Peyer's patch (tissue), 4 donors: ENCODE measurements at regions not wholly inside any gene's neighbourhood (a gene's known extent, or its start where the extent isn't known, plus 50 kb on each side); places are given as distances from the start of the nearest gene placed in this dataset.

Source experiments
- DNase-seq, 3 donors: peaks; one replicate each; pipeline ENCODE4 v3.0.0-alpha.2; 2017 to 2019
- H3K27ac ChIP-seq, 4 donors: fragments of 200-600 bp; sonication (generic); one replicate each; pipeline ENCODE4 v1.5.1; 2016 to 2019
- H3K27me3 ChIP-seq, 2 donors: fragments of 200-600 bp; sonication (generic); one replicate each; pipeline ENCODE4 v1.5.1; 2019
- H3K36me3 ChIP-seq, 3 donors: fragments of 200-600 bp; sonication (generic); one replicate each; pipeline ENCODE4 v1.5.1; 2016 to 2019
- H3K4me1 ChIP-seq, 4 donors: fragments of 200-600 bp; sonication (generic); one replicate each; pipeline ENCODE4 v1.5.1; 2016 to 2019
- H3K4me3 ChIP-seq, 4 donors: fragments of 200-600 bp; sonication (generic); 1 replicate in 3 of 4; 2 replicates in 1 of 4; pipeline ENCODE4 v1.5.1; 2016 to 2019; ENCODE audit warnings: mild to moderate bottlenecking in 1 of 4
- H3K9me3 ChIP-seq, 4 donors: fragments of 200-600 bp; sonication (generic); one replicate each; pipeline ENCODE4 v1.5.1; 2016 to 2019; ENCODE audit warnings: mild to moderate bottlenecking in 1 of 4
- POLR2A ChIP-seq, 2 donors: fragments of 450-650 bp; IDR thresholded peaks; one replicate each; pipeline ENCODE4 v1.5.1; 2017; ENCODE audit warnings: antibody characterized with exemption in 2 of 2, mild to moderate bottlenecking in 2 of 2, moderate library complexity in 2 of 2
- TF ChIP-seq, protein P1 (sequence below), 6 experiments: fragments of 450-650 bp in 4 of 6; fragments of 200-600 bp in 2 of 6; sonication (generic) in 1 of 6; IDR thresholded peaks; one replicate each; pipeline ENCODE4 v1.5.1; 2017 to 2019; ENCODE audit warnings: antibody characterized with exemption in 6 of 6, mild to moderate bottlenecking in 3 of 6, moderate library complexity in 1 of 6

DNA sequence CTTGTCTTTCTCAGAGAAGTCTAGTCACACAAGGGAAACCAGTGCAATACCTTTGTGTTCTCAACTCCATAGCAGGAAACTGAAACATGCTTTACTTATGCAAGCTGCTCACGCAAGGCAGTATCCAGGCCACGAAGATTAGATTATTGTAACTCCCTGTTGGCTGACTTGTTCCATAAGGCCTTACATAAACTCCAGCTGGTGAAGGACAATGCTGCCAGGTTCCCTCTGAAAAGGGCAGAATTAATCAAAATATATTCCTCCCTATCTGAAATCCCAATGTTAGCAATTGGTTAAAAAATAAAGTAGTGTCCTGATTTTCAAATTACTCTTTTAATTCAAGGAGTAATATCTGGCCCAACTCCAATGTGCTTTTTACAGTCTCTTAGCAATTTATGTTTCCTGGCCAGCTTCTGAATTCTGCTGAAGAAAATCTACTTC is 966.6 kb downstream of the HACE1 start:
- no peak for TF ChIP-seq POLR2A (IDR thresholded peaks at IDR 0.05)
- TF ChIP-seq, protein P1, sequence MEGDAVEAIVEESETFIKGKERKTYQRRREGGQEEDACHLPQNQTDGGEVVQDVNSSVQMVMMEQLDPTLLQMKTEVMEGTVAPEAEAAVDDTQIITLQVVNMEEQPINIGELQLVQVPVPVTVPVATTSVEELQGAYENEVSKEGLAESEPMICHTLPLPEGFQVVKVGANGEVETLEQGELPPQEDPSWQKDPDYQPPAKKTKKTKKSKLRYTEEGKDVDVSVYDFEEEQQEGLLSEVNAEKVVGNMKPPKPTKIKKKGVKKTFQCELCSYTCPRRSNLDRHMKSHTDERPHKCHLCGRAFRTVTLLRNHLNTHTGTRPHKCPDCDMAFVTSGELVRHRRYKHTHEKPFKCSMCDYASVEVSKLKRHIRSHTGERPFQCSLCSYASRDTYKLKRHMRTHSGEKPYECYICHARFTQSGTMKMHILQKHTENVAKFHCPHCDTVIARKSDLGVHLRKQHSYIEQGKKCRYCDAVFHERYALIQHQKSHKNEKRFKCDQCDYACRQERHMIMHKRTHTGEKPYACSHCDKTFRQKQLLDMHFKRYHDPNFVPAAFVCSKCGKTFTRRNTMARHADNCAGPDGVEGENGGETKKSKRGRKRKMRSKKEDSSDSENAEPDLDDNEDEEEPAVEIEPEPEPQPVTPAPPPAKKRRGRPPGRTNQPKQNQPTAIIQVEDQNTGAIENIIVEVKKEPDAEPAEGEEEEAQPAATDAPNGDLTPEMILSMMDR (IDR thresholded peaks at IDR 0.05) = no peak
- Histone ChIP-seq H3K4me1 (no peaks in the 10 kb centered on the region), H3K4me3 (no peak overlapping the region), H3K9me3 (no peaks in the 10 kb centered on the region), H3K36me3 (no peaks in the 10 kb centered on the region), H3K27ac (no peak overlapping the region), H3K27me3 (no peaks in the 10 kb centered on the region)
- no peak for DNase-seq

DNA sequence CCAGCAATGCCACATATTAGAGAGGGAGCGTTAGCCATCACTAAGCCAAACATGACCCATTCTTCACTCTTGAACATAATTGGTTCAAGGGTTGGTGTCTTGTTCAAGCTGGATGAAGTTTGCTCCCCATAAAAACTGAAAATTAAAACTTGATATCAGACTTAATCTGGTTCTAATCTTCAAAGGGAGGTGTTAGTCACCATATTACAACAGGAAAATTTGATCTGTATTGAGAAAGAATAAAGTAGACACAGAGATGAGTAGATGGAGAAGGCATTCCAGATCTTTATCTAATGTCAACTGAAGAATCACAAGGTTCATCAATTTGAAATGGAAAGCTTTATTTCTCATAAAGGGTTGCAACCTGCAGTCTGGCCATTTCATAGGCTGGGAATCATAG is 972.8 kb downstream of the HACE1 start:
- H3K27me3 ChIP-seq = no peaks in the 10 kb centered on the region
- no peaks in the 10 kb centered on the region for H3K36me3 ChIP-seq
- no peaks in the 10 kb centered on the region for H3K9me3 ChIP-seq
- H3K4me1 ChIP-seq = no peaks in the 10 kb centered on the region
- no peak overlapping the region for H3K4me3 ChIP-seq
- TF ChIP-seq POLR2A (IDR thresholded peaks at IDR 0.05) = no peak
- TF ChIP-seq, protein P1 (IDR thresholded peaks at IDR 0.05) = no peak
- no peak overlapping the region for H3K27ac ChIP-seq
- DNase-seq = no peak

DNA sequence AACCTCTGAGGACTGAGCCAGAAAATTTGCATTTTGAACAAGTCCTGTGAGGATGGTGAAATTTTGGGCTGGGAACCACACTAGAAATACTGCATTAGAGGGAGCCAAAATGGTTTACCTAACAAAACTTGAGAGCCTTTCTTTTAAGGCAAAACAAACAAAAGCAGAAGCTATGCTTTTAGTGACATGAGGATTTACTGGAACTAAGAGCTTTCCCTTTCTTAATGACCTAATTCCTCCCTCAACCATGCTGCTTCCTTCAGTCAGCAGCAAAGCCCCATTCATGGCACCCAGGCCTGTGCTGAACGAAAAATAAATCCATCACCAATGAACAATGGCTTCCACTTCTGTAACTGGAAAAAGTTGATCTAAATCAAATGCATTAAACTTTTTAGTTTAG is 974.3 kb downstream of the HACE1 start:
- no peaks in the 10 kb centered on the region for H3K9me3 ChIP-seq
- no peaks in the 10 kb centered on the region for H3K27me3 ChIP-seq
- DNase-seq = no peak
- H3K4me1 ChIP-seq = no peaks in the 10 kb centered on the region
- no peak overlapping the region for H3K27ac ChIP-seq
- no peak overlapping the region for H3K4me3 ChIP-seq
- no peak for TF ChIP-seq POLR2A (IDR thresholded peaks at IDR 0.05)
- TF ChIP-seq, protein P1 (IDR thresholded peaks at IDR 0.05) = no peak
- H3K36me3 ChIP-seq = no peaks in the 10 kb centered on the region

DNA sequence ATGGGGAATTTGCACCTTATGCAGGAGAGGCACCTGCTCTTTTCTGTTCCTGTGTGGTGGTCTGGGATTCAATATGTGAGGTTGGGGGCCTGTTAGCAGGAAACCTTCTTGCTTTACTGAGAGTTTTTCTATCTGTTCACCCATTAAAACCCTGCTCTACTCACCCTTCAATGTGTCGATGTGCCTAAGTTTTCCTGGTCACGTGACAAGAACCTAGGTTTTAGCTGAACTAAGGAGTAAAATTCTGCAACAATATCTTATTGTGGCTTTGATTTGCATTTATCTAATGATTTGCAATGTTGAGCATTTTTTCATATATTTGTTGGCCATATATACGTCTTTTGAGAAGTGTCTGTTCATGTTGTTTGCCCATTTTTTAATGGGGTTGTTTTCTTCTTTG is 979.9 kb downstream of the HACE1 start:
- Histone ChIP-seq H3K4me1 (no peaks in the 10 kb centered on the region), H3K4me3 (no peak overlapping the region), H3K27ac (no peak overlapping the region), H3K27me3 (no peaks in the 10 kb centered on the region), H3K9me3 (no peaks in the 10 kb centered on the region), H3K36me3 (no peaks in the 10 kb centered on the region)
- TF ChIP-seq, protein P1 (IDR thresholded peaks at IDR 0.05) = no peak
- no peak for TF ChIP-seq POLR2A (IDR thresholded peaks at IDR 0.05)
- no peak for DNase-seq

DNA sequence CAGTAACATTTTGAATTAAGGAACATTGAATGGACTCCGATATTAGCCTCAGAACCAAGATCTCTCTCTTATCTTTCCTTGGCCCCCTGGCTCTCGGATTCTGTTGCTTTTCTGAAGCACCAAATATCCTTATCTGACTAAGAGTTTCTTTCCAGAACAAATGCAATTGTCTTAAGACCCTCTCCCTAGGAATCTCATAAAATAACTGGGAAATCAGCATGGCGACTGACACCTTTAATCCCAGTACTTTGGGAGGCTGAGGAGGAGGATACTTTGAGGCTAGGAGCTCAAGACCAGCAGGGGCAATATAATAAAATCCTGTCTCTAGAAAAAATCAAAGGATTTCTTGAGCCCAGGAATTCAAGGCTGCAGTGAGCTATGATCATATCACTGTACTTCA is 984.5 kb downstream of the HACE1 start:
- H3K9me3 ChIP-seq = no peaks in the 10 kb centered on the region
- no peak overlapping the region for H3K27ac ChIP-seq
- no peak for TF ChIP-seq POLR2A (IDR thresholded peaks at IDR 0.05)
- TF ChIP-seq, protein P1 (IDR thresholded peaks at IDR 0.05) = no peak
- no peak for DNase-seq
- no peaks in the 10 kb centered on the region for H3K36me3 ChIP-seq
- H3K27me3 ChIP-seq = no peaks in the 10 kb centered on the region
- no peak overlapping the region for H3K4me3 ChIP-seq
- no peaks in the 10 kb centered on the region for H3K4me1 ChIP-seq

DNA sequence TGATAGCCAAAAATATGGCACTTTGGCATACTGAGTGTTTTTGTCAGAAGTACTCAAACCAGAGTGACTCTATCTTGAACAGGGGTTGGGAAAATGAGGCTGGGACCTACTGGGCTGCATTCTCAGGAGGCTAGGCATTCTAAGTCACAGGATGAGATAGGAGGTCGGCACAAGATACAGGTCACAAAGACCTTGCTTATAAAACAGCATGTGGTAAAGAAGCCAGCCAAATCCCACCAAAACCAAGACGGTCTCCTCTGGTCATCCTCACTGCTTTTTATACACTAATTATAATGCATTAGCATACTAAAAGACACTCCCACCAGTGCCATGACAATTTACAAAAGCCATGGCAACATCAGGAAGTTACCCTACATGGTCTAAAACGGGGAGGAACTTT is 985.1 kb downstream of the HACE1 start:
- no peaks in the 10 kb centered on the region for H3K36me3 ChIP-seq
- no peak overlapping the region for H3K27ac ChIP-seq
- TF ChIP-seq, protein P1 (IDR thresholded peaks at IDR 0.05) = no peak
- TF ChIP-seq POLR2A (IDR thresholded peaks at IDR 0.05) = no peak
- no peaks in the 10 kb centered on the region for H3K27me3 ChIP-seq
- H3K9me3 ChIP-seq = no peaks in the 10 kb centered on the region
- H3K4me1 ChIP-seq = no peaks in the 10 kb centered on the region
- no peak for DNase-seq
- H3K4me3 ChIP-seq = no peak overlapping the region
